GM12801 (cell line): ENCODE measurements at regions not wholly inside any gene's neighbourhood (a gene's known extent, or its start where the extent isn't known, plus 50 kb on each side); places are given as distances from the start of the nearest gene placed in this dataset.

Source experiments
- CTCF ChIP-seq: IDR thresholded peaks from one replicate; pipeline ENCODE4 v1.5.1; 2011; ENCODE audit warnings: control low read depth; ENCODE audit not compliant: insufficient read length; ENCODE audit errors: extremely low read depth

- TF ChIP-seq CTCF = no peak
Measured at GRCh38 chr5:105639068-105639467, 2031.7 kb downstream of the EFNA5 start.

GRCh38 chr5:105638437-105638836 lies 2032.3 kb downstream of the EFNA5 start:
- TF ChIP-seq CTCF = no peak

- TF ChIP-seq CTCF = no peak
Measured at GRCh38 chr5:105632043-105632442, 2038.7 kb downstream of the EFNA5 start.

GRCh38 chr5:105630803-105631202 lies 2039.9 kb downstream of the EFNA5 start:
- TF ChIP-seq CTCF = no peak

- TF ChIP-seq CTCF = no peak
Measured at GRCh38 chr5:105619725-105620124, 2051.0 kb downstream of the EFNA5 start.

GRCh38 chr5:105617436-105618215 lies 2053.1 kb downstream of the EFNA5 start:
- TF ChIP-seq CTCF = no peak

GRCh38 chr5:105616599-105616998 lies 2054.0 kb upstream of the NUDT12 start:
- TF ChIP-seq CTCF = no peak
